Thyroid gland (tissue), 4 donors: ENCODE measurements at regions not wholly inside any gene's neighbourhood (a gene's known extent, or its start where the extent isn't known, plus 50 kb on each side); places are given as distances from the start of the nearest gene placed in this dataset.

Source experiments
- DNase-seq, 2 donors: peaks; one replicate each; pipeline ENCODE4 v3.0.0-alpha.2; 2019
- H3K27ac ChIP-seq, 3 donors: fragments of 200-600 bp; sonication (generic); 1 replicate in 2 of 3; 2 replicates in 1 of 3; pipeline ENCODE4 v1.5.1; 2016 to 2019; ENCODE audit warnings: mild to moderate bottlenecking in 1 of 3, moderate library complexity in 1 of 3
- H3K27me3 ChIP-seq: fragments of 200-600 bp; sonication (generic); one replicate; pipeline ENCODE4 v1.5.1; 2019
- H3K36me3 ChIP-seq, 2 donors: fragments of 200-600 bp; sonication (generic); one replicate each; pipeline ENCODE4 v1.5.1; 2016 to 2019
- H3K4me1 ChIP-seq, 2 donors: fragments of 200-600 bp; sonication (generic); one replicate each; pipeline ENCODE4 v1.5.1; 2017 to 2019
- H3K4me3 ChIP-seq, 3 donors: fragments of 200-600 bp; sonication (generic); replicated peaks in 1 of 3; 1 replicate in 2 of 3; 2 replicates in 1 of 3; pipeline ENCODE4 v1.5.1; 2016; ENCODE audit warnings: mild to moderate bottlenecking in 1 of 3
- H3K9me3 ChIP-seq: fragments of 200-600 bp; sonication (generic); one replicate; pipeline ENCODE4 v1.5.1; 2017
- POLR2A ChIP-seq, 2 donors: fragments of 450-650 bp; IDR thresholded peaks; one replicate each; pipeline ENCODE4 v1.6.1; 2017; ENCODE audit warnings: antibody characterized with exemption in 2 of 2, mild to moderate bottlenecking in 2 of 2, moderate library complexity in 1 of 2
- WGBS, 2 donors: methylation state at CpG; one replicate each; pipeline ENCODE4 v1.1.5; 2017; 5-methylcytosine and 5-hydroxymethylcytosine counted together
- intact Hi-C: fragments of 100-400 bp; cut with DNase I; formaldehyde crosslinking; loops from one replicate; pipeline ENCODE4 v1.15.1; 2023
- TF ChIP-seq, protein P1 (sequence below), 6 experiments: fragments of 200-600 bp in 3 of 6; fragments of 450-650 bp in 3 of 6; sonication (generic) in 3 of 6; IDR thresholded peaks; one replicate each; pipeline ENCODE4 v1.5.1; 2016 to 2019; ENCODE audit warnings: antibody characterized with exemption in 6 of 6, mild to moderate bottlenecking in 2 of 6, inconsistent platforms in 1 of 6, moderate library complexity in 1 of 6

DNA sequence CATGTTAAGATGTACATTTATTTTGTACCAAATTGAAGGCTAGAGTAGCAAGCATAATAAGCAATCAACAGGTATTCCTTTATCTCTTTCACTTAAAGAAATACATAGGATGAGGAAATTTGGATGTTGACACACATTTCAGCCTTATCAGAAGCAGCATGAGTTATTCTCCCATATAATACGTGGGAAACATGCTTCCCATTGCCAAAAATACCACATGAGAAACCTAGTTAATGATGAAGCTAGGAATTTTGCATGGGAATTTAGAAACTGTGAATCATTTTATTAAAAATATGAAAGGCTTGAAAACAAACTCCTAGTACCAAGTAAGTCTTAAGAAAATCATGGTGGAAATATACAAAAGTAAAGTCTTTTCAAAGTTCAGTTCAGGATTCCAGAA is 751.8 kb downstream of the TSN start:
- WGBS, 2 donors = 52 to 66% methylated on average over 1 of the region's 1 CpG
- no peak for TF ChIP-seq POLR2A (IDR thresholded peaks at IDR 0.05)
- TF ChIP-seq, protein P1, sequence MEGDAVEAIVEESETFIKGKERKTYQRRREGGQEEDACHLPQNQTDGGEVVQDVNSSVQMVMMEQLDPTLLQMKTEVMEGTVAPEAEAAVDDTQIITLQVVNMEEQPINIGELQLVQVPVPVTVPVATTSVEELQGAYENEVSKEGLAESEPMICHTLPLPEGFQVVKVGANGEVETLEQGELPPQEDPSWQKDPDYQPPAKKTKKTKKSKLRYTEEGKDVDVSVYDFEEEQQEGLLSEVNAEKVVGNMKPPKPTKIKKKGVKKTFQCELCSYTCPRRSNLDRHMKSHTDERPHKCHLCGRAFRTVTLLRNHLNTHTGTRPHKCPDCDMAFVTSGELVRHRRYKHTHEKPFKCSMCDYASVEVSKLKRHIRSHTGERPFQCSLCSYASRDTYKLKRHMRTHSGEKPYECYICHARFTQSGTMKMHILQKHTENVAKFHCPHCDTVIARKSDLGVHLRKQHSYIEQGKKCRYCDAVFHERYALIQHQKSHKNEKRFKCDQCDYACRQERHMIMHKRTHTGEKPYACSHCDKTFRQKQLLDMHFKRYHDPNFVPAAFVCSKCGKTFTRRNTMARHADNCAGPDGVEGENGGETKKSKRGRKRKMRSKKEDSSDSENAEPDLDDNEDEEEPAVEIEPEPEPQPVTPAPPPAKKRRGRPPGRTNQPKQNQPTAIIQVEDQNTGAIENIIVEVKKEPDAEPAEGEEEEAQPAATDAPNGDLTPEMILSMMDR (IDR thresholded peaks at IDR 0.05) = no peak
- H3K4me3 ChIP-seq = no peak overlapping the region
- no peaks in the 10 kb centered on the region for H3K9me3 ChIP-seq
- H3K27me3 ChIP-seq = no peaks in the 10 kb centered on the region
- H3K27ac ChIP-seq = no peak overlapping the region
- H3K36me3 ChIP-seq = no peaks in the 10 kb centered on the region
- DNase-seq = no peak
- no peaks in the 10 kb centered on the region for H3K4me1 ChIP-seq
- intact Hi-C loops = no loop called here

DNA sequence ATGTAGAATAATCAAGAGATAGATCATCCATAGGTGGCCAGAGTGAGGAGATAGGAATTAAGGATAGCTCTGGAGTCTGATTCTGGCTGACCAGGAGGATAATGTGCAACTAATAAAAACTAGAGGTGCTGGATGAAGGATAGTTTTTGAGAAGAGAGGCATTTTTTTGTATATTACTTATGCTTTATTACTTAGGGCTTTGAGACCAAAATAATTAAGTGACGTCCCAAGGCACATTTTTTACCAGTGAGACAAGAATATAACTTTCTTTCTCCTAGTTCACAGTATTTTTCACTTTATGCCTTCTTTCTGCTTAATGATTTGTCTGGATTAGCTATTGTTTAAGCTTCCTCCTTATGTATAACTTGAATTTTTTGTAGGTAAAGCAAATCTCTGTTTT is 756.6 kb downstream of the TSN start:
- no peak overlapping the region for H3K4me3 ChIP-seq
- H3K27ac ChIP-seq = no peak overlapping the region
- H3K36me3 ChIP-seq = no peaks in the 10 kb centered on the region
- TF ChIP-seq POLR2A (IDR thresholded peaks at IDR 0.05) = no peak
- TF ChIP-seq, protein P1 (IDR thresholded peaks at IDR 0.05) = no peak
- WGBS, 2 donors = 76 to 77% methylated on average over 1 of the region's 1 CpG
- intact Hi-C loops = no loop called here
- H3K9me3 ChIP-seq = no peaks in the 10 kb centered on the region
- H3K4me1 ChIP-seq = no peaks in the 10 kb centered on the region
- no peaks in the 10 kb centered on the region for H3K27me3 ChIP-seq
- DNase-seq = no peak

DNA sequence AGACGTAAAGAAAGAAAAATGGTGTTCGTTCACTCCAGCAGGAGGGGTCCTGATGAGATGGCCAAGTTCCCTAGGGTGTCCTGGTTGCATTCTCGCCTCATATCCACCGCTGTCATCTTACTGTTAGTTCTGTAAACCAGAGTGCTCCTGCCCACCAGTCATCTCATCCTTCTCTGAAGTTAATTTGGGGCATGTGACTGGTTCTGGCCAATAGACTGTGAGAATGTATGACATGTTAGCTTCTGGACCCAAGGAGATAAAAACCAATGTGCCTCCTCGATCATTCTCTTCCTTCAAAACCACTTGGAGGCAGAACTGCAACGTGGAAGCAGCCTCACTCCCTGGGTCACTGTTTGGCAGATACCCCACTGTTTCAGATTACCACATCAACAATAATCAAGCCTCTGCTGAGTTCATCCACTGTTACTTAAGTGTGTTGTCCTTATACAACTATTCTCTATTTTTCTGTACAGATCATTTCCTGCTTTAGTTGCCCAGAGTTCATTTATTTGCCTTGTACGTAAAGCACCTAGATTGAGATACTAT is 759.1 kb downstream of the TSN start:
- H3K36me3 ChIP-seq = no peaks in the 10 kb centered on the region
- H3K4me3 ChIP-seq = no peak overlapping the region
- intact Hi-C loops = no loop called here
- whole genome bisulfite sequencing, 2 donors = 78 to 83% methylated on average over 7 of the region's 7 CpGs
- H3K9me3 ChIP-seq = no peaks in the 10 kb centered on the region
- TF ChIP-seq, protein P1 (IDR thresholded peaks at IDR 0.05) = no peak
- TF ChIP-seq POLR2A (IDR thresholded peaks at IDR 0.05) = no peak
- H3K27me3 ChIP-seq = no peaks in the 10 kb centered on the region
- H3K4me1 ChIP-seq = no peaks in the 10 kb centered on the region
- no peak for DNase-seq
- H3K27ac ChIP-seq = no peak overlapping the region

DNA sequence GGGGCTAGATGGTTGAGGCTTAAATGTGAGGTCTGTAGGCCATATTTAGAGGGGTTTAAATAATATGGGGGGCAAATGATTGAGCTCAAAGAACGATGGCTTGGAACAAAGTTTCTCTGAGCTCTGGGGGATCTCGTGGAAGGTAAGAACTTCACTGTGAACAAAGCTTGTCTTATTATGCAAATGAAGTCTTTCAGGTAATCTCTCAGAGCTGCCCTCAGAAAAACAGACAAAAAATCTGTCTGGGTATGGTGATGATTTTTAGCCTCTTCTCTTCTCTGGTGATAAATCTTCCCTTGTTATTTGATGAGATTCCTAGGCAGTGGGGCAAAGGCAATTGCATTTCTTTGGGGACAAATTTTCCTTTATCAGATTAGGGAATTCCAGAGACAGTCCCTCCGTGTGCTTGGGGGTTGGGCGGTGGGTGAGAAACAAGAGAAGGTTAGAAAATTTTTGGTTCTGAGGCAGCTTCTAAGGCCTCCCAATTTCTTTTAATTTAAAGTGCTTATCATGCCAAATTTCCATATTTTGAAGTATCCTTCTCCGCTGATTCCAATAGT is 760.4 kb downstream of the TSN start:
- H3K4me1 ChIP-seq = no peaks in the 10 kb centered on the region
- no peak overlapping the region for H3K4me3 ChIP-seq
- no peaks in the 10 kb centered on the region for H3K36me3 ChIP-seq
- H3K27ac ChIP-seq = no peak overlapping the region
- intact Hi-C loops = no loop called here
- no peaks in the 10 kb centered on the region for H3K27me3 ChIP-seq
- TF ChIP-seq, protein P1 (IDR thresholded peaks at IDR 0.05) = no peak
- no peak for TF ChIP-seq POLR2A (IDR thresholded peaks at IDR 0.05)
- no peak for DNase-seq
- H3K9me3 ChIP-seq = no peaks in the 10 kb centered on the region
- 59 to 62% methylated on average over 5 of the region's 5 CpGs for WGBS, 2 donors

DNA sequence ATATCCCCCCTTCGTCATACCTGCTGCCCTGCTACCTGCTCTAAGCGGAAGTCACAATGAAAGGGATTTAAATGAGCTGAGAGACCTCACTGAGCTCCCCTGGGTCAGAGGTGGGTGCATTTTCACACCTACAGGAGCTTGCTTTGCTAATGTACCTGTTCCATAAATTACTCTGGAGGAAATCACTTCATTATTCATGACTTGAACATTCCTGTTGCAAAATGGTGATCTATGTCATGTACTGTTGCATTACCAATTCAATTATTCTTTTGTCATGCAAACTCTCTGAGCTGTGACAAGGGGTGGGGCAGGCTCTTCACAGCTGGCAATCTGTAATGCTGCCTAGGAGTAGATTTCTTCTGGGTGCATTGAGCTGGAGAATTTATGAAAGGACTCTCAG is 761.3 kb downstream of the TSN start:
- intact Hi-C loops = no loop called here
- H3K4me3 ChIP-seq = no peak overlapping the region
- 74% methylated on average over 2 of the region's 2 CpGs for WGBS, 2 donors
- TF ChIP-seq, protein P1 (IDR thresholded peaks at IDR 0.05) = no peak
- TF ChIP-seq POLR2A (IDR thresholded peaks at IDR 0.05) = no peak
- no peaks in the 10 kb centered on the region for H3K27me3 ChIP-seq
- no peaks in the 10 kb centered on the region for H3K4me1 ChIP-seq
- no peak overlapping the region for H3K27ac ChIP-seq
- no peaks in the 10 kb centered on the region for H3K9me3 ChIP-seq
- DNase-seq = no peak
- no peaks in the 10 kb centered on the region for H3K36me3 ChIP-seq
